ENCODE measurements at regions not wholly inside any gene's neighbourhood (a gene's known extent, or its start where the extent isn't known, plus 50 kb on each side); places are given as distances from the start of the nearest gene placed in this dataset.
"Not testable (repeated sequence)": the region's sequence is repeated elsewhere in the genome, so short reads cannot be mapped to it uniquely, and the experiment has no call there.

DNA sequence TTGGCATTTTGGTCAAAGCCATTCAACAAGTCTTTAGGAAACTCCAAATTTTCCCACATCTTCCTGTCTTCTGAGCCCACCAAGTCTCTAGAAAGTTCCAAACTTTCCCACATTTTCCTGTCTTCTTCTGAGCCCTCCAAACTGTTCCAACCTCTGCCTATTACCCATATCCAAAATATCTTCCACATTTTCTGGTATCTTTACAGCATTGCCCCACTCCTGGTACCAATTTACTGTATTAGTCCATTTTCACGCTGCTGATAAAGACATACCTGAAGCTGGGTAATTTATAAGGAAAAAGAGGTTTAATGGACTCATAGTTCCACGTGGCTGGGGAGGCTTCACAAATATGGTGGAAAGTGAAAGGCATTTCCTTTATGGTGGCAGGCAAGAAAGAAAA lies 56.1 kb upstream of the GABRA3 start:
- DNase-seq (ENCODE audit: low spot score); H3K36me3 ChIP-seq (ENCODE audit: insufficient read depth, low read length); H3K4me3 ChIP-seq (ENCODE audit: low read depth, low read length, poor library complexity, severe bottlenecking); H3K79me2 ChIP-seq (ENCODE audit: insufficient read depth, low read depth, low read length); H3K9me3 ChIP-seq (ENCODE audit: low read length); intact Hi-C loops (cut with micrococcal nuclease; ENCODE audit: unreplicated experiment); H3K9me2 ChIP-seq (ENCODE audit: insufficient read depth, low read length); H3K27ac ChIP-seq (ENCODE audit: low read depth, low read length, poor library complexity, severe bottlenecking); BruUV-seq (replicated peaks); POLR2A ChIA-PET; H4K20me1 ChIP-seq (ENCODE audit: insufficient read depth, low read length); H3K4me2 ChIP-seq (ENCODE audit: low read length); H2AFZ ChIP-seq (ENCODE audit: low read length); H3K4me1 ChIP-seq (ENCODE audit: insufficient read depth, low read length, poor library complexity, severe bottlenecking); CTCF ChIA-PET (ENCODE audit: unreplicated experiment): not testable (repeated sequence)

DNA sequence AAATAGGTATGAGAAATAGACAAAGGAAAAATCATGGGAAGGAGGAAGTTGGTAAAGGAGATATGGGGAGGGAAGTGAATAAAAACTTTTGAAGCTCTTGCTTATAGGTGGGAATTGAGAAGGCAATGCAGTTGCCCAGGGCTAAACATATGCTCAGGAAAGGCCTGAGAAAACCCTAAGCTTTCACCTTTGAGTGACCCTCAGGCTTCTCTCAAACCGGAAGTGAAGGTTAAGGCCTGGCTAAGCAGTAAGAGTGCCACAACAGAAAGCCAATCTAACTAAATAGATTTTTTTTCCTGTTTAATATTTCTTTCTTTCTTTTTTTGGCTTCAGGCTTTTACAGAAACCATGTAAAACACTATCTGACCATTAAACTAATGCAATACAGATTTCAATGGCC lies 69.5 kb upstream of the GABRA3 start:
- no peak overlapping the region for H3K27ac ChIP-seq (ENCODE audit: low read depth, low read length, poor library complexity, severe bottlenecking)
- BruUV-seq (replicated peaks), result no TSS peak
- no peaks in the 10 kb centered on the region for H3K79me2 ChIP-seq (ENCODE audit: insufficient read depth, low read depth, low read length)
- no peaks in the 10 kb centered on the region for H3K4me1 ChIP-seq (ENCODE audit: insufficient read depth, low read length, poor library complexity, severe bottlenecking)
- no peaks in the 10 kb centered on the region for H3K9me2 ChIP-seq (ENCODE audit: insufficient read depth, low read length)
- no peaks in the 10 kb centered on the region for H3K36me3 ChIP-seq (ENCODE audit: insufficient read depth, low read length)
- POLR2A ChIA-PET, result no interaction called here
- CTCF ChIA-PET (ENCODE audit: unreplicated experiment), result no interaction called here
- no peak for DNase-seq (ENCODE audit: low spot score)
- no peak overlapping the region for H3K4me2 ChIP-seq (ENCODE audit: low read length)
- no peaks in the 10 kb centered on the region for H3K9me3 ChIP-seq (ENCODE audit: low read length)
- H3K4me3 ChIP-seq (ENCODE audit: low read depth, low read length, poor library complexity, severe bottlenecking), result no peak overlapping the region
- TF ChIP-seq, protein P1, sequence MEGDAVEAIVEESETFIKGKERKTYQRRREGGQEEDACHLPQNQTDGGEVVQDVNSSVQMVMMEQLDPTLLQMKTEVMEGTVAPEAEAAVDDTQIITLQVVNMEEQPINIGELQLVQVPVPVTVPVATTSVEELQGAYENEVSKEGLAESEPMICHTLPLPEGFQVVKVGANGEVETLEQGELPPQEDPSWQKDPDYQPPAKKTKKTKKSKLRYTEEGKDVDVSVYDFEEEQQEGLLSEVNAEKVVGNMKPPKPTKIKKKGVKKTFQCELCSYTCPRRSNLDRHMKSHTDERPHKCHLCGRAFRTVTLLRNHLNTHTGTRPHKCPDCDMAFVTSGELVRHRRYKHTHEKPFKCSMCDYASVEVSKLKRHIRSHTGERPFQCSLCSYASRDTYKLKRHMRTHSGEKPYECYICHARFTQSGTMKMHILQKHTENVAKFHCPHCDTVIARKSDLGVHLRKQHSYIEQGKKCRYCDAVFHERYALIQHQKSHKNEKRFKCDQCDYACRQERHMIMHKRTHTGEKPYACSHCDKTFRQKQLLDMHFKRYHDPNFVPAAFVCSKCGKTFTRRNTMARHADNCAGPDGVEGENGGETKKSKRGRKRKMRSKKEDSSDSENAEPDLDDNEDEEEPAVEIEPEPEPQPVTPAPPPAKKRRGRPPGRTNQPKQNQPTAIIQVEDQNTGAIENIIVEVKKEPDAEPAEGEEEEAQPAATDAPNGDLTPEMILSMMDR (conservative IDR thresholded peaks at IDR 0.05; ENCODE audit: low read length), result no peak
- no peak for TF ChIP-seq EZH2phosphoT487 (IDR thresholded peaks at IDR 0.05; ENCODE audit: borderline replicate concordance, low read depth, low read length)
- intact Hi-C loops (cut with micrococcal nuclease; ENCODE audit: unreplicated experiment), result no loop called here
- H2AFZ ChIP-seq (ENCODE audit: low read length), result no peak overlapping the region
- H4K20me1 ChIP-seq (ENCODE audit: insufficient read depth, low read length), result no peaks in the 10 kb centered on the region

DNA sequence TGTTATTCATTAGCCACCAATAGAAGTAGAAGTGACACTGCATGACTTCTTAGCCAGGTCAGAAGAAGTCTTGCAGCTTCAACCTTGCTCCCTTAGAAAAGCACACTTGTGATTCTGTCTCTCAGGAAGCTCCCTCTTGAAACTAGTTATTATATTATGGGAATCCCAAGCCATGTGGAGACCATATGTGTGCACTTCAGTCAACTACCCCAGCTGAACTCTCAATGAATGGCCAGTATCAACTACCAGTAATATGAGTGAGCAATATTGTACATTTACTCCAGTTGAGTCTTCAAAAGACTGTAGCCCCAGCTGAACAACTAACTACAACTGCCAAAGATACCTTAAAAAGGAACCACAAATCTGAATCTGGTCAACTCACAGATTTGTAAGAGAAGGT lies 77.1 kb upstream of the GABRA3 start:
- Histone ChIP-seq H3K27ac (ENCODE audit: low read depth, low read length, poor library complexity, severe bottlenecking) (no peak overlapping the region), H3K36me3 (ENCODE audit: insufficient read depth, low read length) (no peaks in the 10 kb centered on the region), H3K79me2 (ENCODE audit: insufficient read depth, low read depth, low read length) (no peaks in the 10 kb centered on the region), H2AFZ (ENCODE audit: low read length) (no peak overlapping the region), H3K4me2 (ENCODE audit: low read length) (no peak overlapping the region), H3K4me1 (ENCODE audit: insufficient read depth, low read length, poor library complexity, severe bottlenecking) (no peaks in the 10 kb centered on the region), H3K9me3 (ENCODE audit: low read length) (no peaks in the 10 kb centered on the region), H3K9me2 (ENCODE audit: insufficient read depth, low read length) (no peaks in the 10 kb centered on the region), H3K4me3 (ENCODE audit: low read depth, low read length, poor library complexity, severe bottlenecking) (no peak overlapping the region), H4K20me1 (ENCODE audit: insufficient read depth, low read length) (no peaks in the 10 kb centered on the region)
- no peak for DNase-seq (ENCODE audit: low spot score)
- POLR2A ChIA-PET, result no interaction called here
- TF ChIP-seq EZH2phosphoT487 (IDR thresholded peaks at IDR 0.05; ENCODE audit: borderline replicate concordance, low read depth, low read length), result no peak
- TF ChIP-seq, protein P1 (conservative IDR thresholded peaks at IDR 0.05; ENCODE audit: low read length), result no peak
- CTCF ChIA-PET (ENCODE audit: unreplicated experiment), result no interaction called here
- BruUV-seq (replicated peaks), result no TSS peak
- intact Hi-C loops (cut with micrococcal nuclease; ENCODE audit: unreplicated experiment), result no loop called here
